ENCODE measurements at regions not wholly inside any gene's neighbourhood (a gene's known extent, or its start where the extent isn't known, plus 50 kb on each side); places are given as distances from the start of the nearest gene placed in this dataset.

DNA sequence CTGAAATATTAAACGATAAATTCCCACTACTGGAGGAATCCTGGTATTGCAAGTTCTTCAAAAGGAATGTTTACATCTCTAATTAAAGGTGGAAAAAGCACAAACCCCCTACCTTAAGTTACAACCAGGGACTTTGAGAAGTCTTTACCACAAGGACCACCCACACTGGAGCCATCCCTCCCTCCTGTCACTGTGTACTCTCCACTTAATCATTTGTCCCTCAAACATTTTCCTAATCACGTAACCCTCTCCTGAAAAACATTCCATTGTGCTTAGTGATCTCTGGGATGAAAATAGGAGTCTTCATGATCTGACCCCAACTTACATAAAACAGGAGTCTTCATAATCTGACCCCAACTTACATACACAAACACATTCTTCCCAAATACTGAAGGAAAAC is 85.7 kb downstream of the SUCLG1 start:
- H3K4me1 Mint-ChIP-seq, result no peaks in the 10 kb centered on the region
- no peak overlapping the region for H3K27ac Mint-ChIP-seq
- no peak for ATAC-seq
- no peaks in the 10 kb centered on the region for H3K9me3 Mint-ChIP-seq
- no peaks in the 10 kb centered on the region for H3K36me3 Mint-ChIP-seq
- H3K4me3 Mint-ChIP-seq, result no peak overlapping the region
- DNase-seq (ENCODE audit: low spot score in 2 of 2), result no peak

- Mint-ChIP-seq H3K27ac (no peak overlapping the region), H3K9me3 (peaks cover 7% of the 10 kb centered on the region), H3K36me3 (no peaks in the 10 kb centered on the region), H3K4me1 (no peaks in the 10 kb centered on the region), H3K4me3 (no peak overlapping the region)
- ATAC-seq, result no peak
- DNase-seq (ENCODE audit: low spot score in 2 of 2), result no peak
Measured at GRCh38 chr2:84362541-84362940, 96.5 kb downstream of the SUCLG1 start.

DNA sequence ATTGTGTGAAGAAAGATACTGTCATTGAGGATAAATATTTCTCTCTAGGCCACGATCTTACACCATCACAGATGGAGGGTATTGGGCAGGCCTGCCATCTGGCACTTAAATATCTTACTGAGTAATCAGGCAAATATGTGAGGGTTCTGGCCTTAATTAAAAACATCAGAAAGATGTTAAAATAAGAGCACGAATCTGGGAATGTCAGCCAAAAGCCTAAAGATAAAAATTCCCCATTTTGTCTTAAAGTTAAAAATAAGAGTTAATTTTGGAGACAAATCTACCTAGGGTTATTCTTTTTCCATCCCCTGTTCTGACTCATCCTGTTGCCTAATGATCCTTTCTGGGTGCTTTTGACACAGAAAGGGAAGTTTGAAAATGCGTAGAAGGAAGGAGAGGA is 121.0 kb downstream of the SUCLG1 start:
- Mint-ChIP-seq H3K36me3 (no peaks in the 10 kb centered on the region), H3K4me3 (no peak overlapping the region), H3K4me1 (no peaks in the 10 kb centered on the region), H3K9me3 (no peaks in the 10 kb centered on the region), H3K27ac (no peak overlapping the region)
- DNase-seq (ENCODE audit: low spot score in 2 of 2), result no peak
- no peak for ATAC-seq

DNA sequence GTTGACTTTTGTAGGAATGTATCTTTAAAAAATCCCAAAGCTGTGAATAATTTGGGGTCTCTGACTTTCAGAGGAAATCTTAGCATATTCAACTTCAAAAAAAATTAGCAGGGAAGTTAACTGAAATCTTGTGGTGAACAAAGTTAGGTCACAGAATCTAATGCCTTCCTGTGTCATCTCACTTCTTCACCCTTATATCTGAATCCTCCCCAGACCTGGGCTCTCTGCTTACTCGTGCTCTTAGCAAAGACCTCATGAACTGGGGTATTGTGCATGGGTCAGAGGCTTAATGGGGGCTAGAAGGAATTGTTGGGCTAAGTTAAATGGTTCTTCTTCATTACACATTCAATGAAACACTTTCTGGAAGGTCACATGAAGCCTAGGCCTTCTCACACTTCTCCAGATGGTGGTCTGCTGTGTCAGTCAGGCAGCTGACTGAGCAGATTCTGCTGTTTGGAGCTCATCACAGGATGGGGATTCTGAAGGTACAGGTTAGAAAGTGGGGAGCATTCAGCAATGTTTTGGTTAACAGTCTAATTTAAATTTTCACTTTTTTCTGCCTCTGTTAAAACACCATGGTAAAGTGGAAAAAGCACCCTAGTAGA is 131.3 kb downstream of the SUCLG1 start:
- ATAC-seq, result no peak
- Mint-ChIP-seq H3K9me3 (no peaks in the 10 kb centered on the region), H3K4me3 (no peak overlapping the region), H3K36me3 (no peaks in the 10 kb centered on the region), H3K4me1 (no peaks in the 10 kb centered on the region), H3K27ac (no peak overlapping the region)
- no peak for DNase-seq (ENCODE audit: low spot score in 2 of 2)

DNA sequence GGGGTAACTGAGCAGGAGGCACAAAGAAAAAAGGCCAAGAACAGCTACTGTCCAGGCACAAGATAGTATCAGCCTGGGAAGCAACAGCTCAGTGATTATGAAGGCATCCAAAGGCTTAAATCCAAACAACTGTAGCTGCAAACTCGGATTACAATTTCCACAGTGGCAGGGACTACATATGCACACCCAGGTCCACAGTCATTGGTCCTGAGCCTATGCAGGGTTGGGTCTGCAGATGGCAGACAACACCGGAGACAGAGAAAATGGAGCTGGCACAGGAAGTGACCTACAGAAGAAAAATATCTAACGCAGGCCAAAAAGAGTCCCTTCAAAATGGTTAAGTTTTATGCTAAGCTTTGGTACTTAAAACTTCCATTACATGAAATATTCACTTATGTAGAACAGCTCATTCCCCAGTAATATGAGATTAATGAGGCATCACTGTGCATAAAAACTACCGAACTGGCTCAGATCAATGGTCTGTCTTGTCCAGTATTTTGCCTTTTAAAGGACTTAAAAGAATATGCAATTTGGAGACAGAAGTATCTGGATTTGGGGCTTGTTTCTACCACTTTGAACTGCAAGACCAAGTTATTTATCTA is 132.1 kb downstream of the SUCLG1 start:
- Mint-ChIP-seq H3K36me3 (no peaks in the 10 kb centered on the region), H3K27ac (no peak overlapping the region), H3K4me1 (no peaks in the 10 kb centered on the region), H3K4me3 (no peak overlapping the region), H3K9me3 (no peaks in the 10 kb centered on the region)
- no peak for DNase-seq (ENCODE audit: low spot score in 2 of 2)
- no peak for ATAC-seq

DNA sequence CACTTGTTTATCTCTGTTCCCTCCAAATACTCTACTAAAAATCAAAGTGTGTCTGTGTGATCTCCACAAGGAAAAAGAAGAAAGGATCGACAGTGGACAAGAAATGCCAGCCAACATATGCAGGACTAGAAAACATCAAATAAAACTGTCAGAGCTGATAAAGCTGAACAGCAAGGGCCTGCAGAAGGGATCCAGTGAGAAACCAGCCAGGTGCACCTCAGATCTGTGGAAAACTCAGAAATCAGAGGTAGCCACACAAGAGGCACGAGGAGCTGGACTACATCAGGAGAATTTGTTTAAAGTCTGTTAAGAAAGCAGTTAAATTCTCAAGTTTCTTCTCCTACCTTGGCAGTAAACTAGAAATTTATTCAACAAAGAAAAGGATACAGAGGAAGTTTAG is 135.2 kb downstream of the SUCLG1 start:
- DNase-seq (ENCODE audit: low spot score in 2 of 2) (no peak), ATAC-seq (no peak)
- no peaks in the 10 kb centered on the region for H3K36me3 Mint-ChIP-seq
- no peak overlapping the region for H3K4me3 Mint-ChIP-seq
- H3K4me1 Mint-ChIP-seq, result no peaks in the 10 kb centered on the region
- H3K9me3 Mint-ChIP-seq, result no peaks in the 10 kb centered on the region
- no peak overlapping the region for H3K27ac Mint-ChIP-seq

DNA sequence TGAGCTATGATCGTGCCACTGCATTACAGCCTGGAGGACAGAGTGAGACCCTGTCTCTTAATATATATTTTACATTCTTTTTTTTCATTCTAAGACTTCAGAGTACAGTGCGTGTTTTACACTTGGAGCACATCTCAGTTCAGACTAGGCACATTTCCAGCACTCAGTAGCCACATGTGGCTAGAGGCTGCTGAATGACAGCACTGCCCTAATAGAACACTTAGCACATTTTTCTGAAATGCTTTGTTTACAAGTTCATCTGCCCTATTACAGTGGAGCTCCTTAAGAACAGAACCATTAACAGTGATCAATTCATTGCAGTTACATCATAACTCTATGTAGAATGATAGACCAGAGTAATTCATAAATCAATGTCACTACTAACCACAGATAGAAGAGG is 138.1 kb downstream of the SUCLG1 start:
- DNase-seq (ENCODE audit: low spot score in 2 of 2) (no peak), ATAC-seq (no peak)
- Mint-ChIP-seq H3K36me3 (no peaks in the 10 kb centered on the region), H3K4me3 (no peak overlapping the region), H3K27ac (no peak overlapping the region), H3K9me3 (no peaks in the 10 kb centered on the region), H3K4me1 (no peaks in the 10 kb centered on the region)

GRCh38 chr2:84319581-84319980 is 139.5 kb downstream of the SUCLG1 start:
- no peak overlapping the region for H3K4me3 Mint-ChIP-seq
- H3K4me1 Mint-ChIP-seq, result peaks cover 5% of the 10 kb centered on the region
- DNase-seq (ENCODE audit: low spot score in 2 of 2), result no peak
- H3K9me3 Mint-ChIP-seq, result no peaks in the 10 kb centered on the region
- no peak overlapping the region for H3K27ac Mint-ChIP-seq
- H3K36me3 Mint-ChIP-seq, result no peaks in the 10 kb centered on the region
- no peak for ATAC-seq

GRCh38 chr2:84317135-84317534 is 141.9 kb downstream of the SUCLG1 start:
- H3K27ac Mint-ChIP-seq, result no peak overlapping the region
- H3K4me3 Mint-ChIP-seq, result no peak overlapping the region
- no peaks in the 10 kb centered on the region for H3K36me3 Mint-ChIP-seq
- DNase-seq (ENCODE audit: low spot score in 2 of 2) (peak in 1 of 2 donors; percentile 29), ATAC-seq (no peak)
- H3K9me3 Mint-ChIP-seq, result no peaks in the 10 kb centered on the region
- peaks cover 6% of the 10 kb centered on the region for H3K4me1 Mint-ChIP-seq

DNA sequence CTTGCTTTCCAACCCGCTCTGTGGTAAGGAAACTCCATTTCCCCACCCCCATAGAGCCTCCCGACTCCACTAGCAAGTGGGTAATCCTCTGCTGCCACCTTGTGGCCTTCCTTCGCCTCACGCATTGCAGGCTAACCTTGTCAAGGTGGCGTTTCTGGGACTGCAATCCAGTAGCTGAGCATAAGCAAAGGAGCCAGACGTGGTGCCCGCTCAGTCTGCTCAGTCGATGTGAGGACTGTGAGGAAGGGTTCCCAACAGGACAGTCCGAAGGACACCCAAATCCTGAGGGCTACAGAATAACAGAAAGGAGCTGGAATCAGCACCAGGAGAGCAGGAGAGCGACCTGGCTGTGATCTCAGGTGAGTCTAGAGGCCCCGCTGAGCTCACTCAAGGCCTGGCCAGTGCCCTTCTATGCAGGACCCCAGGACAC is 144.2 kb downstream of the SUCLG1 start:
- no peak overlapping the region for H3K27ac Mint-ChIP-seq
- H3K36me3 Mint-ChIP-seq, result no peaks in the 10 kb centered on the region
- no peak overlapping the region for H3K4me3 Mint-ChIP-seq
- DNase-seq (ENCODE audit: low spot score in 2 of 2), result peak; percentile 58 to 84
- peak; percentile 79 for ATAC-seq
- H3K4me1 Mint-ChIP-seq, result peaks cover 6% of the 10 kb centered on the region
- H3K9me3 Mint-ChIP-seq, result no peaks in the 10 kb centered on the region

DNA sequence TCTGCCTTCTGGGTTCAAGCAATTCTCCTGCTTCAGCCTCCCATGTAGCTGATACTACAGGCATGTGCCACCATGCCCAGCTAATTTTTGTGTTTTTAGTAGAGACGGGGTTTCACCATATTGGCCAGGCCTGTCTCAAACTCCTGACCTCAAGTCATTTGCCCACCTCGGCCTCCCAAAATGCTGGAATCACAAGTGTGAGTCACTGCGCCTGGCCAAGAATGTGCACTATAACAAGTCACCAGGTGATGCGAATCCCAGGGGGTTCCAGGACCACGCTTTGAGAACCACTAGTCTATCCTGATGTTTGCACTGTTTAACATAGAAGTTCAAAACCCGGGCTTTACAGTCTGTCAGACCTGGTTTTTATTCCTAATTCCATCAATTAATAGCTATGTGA is 144.8 kb downstream of the SUCLG1 start:
- DNase-seq (ENCODE audit: low spot score in 2 of 2), result no peak
- no peak for ATAC-seq
- Mint-ChIP-seq H3K4me1 (peaks cover 6% of the 10 kb centered on the region), H3K4me3 (no peak overlapping the region), H3K9me3 (no peaks in the 10 kb centered on the region), H3K36me3 (no peaks in the 10 kb centered on the region), H3K27ac (no peak overlapping the region)

GRCh38 chr2:84309281-84309680 is 149.8 kb downstream of the SUCLG1 start:
- no peak for ATAC-seq
- no peak for DNase-seq (ENCODE audit: low spot score in 2 of 2)
- no peak overlapping the region for H3K4me3 Mint-ChIP-seq
- no peaks in the 10 kb centered on the region for H3K4me1 Mint-ChIP-seq
- no peaks in the 10 kb centered on the region for H3K36me3 Mint-ChIP-seq
- no peak overlapping the region for H3K27ac Mint-ChIP-seq
- H3K9me3 Mint-ChIP-seq, result peaks cover 5% of the 10 kb centered on the region

- Mint-ChIP-seq H3K27ac (no peak overlapping the region), H3K4me1 (no peaks in the 10 kb centered on the region), H3K4me3 (no peak overlapping the region), H3K36me3 (no peaks in the 10 kb centered on the region), H3K9me3 (peaks cover 5% of the 10 kb centered on the region)
- ATAC-seq (no peak), DNase-seq (ENCODE audit: low spot score in 2 of 2) (no peak)
Measured at GRCh38 chr2:84306361-84306760, 152.7 kb downstream of the SUCLG1 start.

GRCh38 chr2:84302513-84303412 is 156.3 kb downstream of the SUCLG1 start:
- peaks cover 5% of the 10 kb centered on the region for H3K9me3 Mint-ChIP-seq
- H3K4me3 Mint-ChIP-seq, result no peak overlapping the region
- no peak overlapping the region for H3K27ac Mint-ChIP-seq
- H3K36me3 Mint-ChIP-seq, result no peaks in the 10 kb centered on the region
- peak; percentile 7 to 55 for DNase-seq (ENCODE audit: low spot score in 2 of 2)
- no peaks in the 10 kb centered on the region for H3K4me1 Mint-ChIP-seq
- ATAC-seq, result peak; percentile 70

- ATAC-seq, result no peak
- H3K27ac Mint-ChIP-seq, result no peak overlapping the region
- no peak overlapping the region for H3K4me3 Mint-ChIP-seq
- H3K4me1 Mint-ChIP-seq, result no peaks in the 10 kb centered on the region
- peaks cover 5% of the 10 kb centered on the region for H3K9me3 Mint-ChIP-seq
- no peak for DNase-seq (ENCODE audit: low spot score in 2 of 2)
- H3K36me3 Mint-ChIP-seq, result no peaks in the 10 kb centered on the region
Measured at GRCh38 chr2:84301717-84302116, 157.4 kb downstream of the SUCLG1 start.

DNA sequence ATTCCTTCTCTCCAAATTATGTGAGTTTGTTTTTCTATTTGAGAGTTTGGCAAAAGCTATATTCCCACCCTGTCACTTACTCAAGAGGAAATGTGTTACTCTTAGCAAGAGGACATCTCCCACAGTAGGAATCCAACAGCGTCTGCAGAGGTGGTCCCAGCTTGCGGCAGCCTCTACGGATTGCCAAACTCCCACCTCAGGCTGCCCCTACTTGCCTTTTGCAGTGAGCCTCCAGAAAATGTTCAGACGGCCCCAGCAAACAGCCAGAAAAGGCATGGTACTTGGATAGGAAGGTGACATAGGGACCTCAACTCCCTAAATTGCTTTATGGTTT is 158.4 kb downstream of the SUCLG1 start:
- H3K4me1 Mint-ChIP-seq, result no peaks in the 10 kb centered on the region
- H3K36me3 Mint-ChIP-seq, result no peaks in the 10 kb centered on the region
- no peak overlapping the region for H3K4me3 Mint-ChIP-seq
- DNase-seq (ENCODE audit: low spot score in 2 of 2) (no peak), ATAC-seq (no peak)
- H3K9me3 Mint-ChIP-seq, result no peaks in the 10 kb centered on the region
- no peak overlapping the region for H3K27ac Mint-ChIP-seq
